Vagina (tissue), 2 donors: ENCODE measurements at regions not wholly inside any gene's neighbourhood (a gene's known extent, or its start where the extent isn't known, plus 50 kb on each side); places are given as distances from the start of the nearest gene placed in this dataset.

Experiments used
- POLR2A ChIP-seq, 2 donors: fragments of 450-650 bp; IDR thresholded peaks; one replicate each; pipeline ENCODE4 v1.6.1; 2017; ENCODE audit warnings: antibody characterized with exemption in 2 of 2, mild to moderate bottlenecking in 2 of 2, moderate library complexity in 2 of 2
- POLR2AphosphoS5 ChIP-seq, 2 donors: sonication (generic); formaldehyde crosslinking; IDR thresholded peaks; one replicate each; pipeline ENCODE4 v1.9.0; 2017; ENCODE audit warnings: antibody characterized with exemption in 2 of 2, mild to moderate bottlenecking in 2 of 2, low read depth in 1 of 2; ENCODE audit not compliant: insufficient read depth in 1 of 2
- TF ChIP-seq, protein P1 (sequence below), 3 experiments: fragments of 450-650 bp in 2 of 3; fragments of 200-600 bp in 1 of 3; sonication (generic) in 1 of 3; IDR thresholded peaks; one replicate each; pipeline ENCODE4 v1.5.1; 2017 to 2019; ENCODE audit warnings: antibody characterized with exemption in 3 of 3, mild to moderate bottlenecking in 2 of 3, moderate library complexity in 2 of 3

DNA sequence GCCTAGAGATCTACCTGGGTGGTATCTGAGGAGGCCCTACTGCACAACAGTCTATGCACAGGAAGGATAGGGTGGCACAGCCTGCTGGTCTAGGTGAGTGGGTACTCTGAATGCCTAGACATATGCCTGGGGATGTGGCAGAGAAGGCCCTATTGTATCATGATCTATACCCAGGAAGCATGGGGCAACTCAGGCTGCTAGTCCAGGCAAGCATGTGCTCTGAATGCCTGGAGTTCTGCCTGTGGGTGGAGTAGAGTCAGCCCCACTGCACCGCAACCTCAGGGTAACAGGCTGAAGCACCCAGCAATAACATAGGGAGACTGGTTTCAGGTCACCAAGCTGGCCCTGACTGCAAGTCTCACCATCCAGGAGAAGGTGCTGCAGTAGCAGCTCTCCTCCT lies 224.7 kb downstream of the MFSD1 start:
- TF ChIP-seq POLR2A (IDR thresholded peaks at IDR 0.05) (no peak), POLR2AphosphoS5 (IDR thresholded peaks at IDR 0.05; ENCODE audit: insufficient read depth in 1 of 2, low read depth in 1 of 2) (no peak)
- TF ChIP-seq, protein P1, sequence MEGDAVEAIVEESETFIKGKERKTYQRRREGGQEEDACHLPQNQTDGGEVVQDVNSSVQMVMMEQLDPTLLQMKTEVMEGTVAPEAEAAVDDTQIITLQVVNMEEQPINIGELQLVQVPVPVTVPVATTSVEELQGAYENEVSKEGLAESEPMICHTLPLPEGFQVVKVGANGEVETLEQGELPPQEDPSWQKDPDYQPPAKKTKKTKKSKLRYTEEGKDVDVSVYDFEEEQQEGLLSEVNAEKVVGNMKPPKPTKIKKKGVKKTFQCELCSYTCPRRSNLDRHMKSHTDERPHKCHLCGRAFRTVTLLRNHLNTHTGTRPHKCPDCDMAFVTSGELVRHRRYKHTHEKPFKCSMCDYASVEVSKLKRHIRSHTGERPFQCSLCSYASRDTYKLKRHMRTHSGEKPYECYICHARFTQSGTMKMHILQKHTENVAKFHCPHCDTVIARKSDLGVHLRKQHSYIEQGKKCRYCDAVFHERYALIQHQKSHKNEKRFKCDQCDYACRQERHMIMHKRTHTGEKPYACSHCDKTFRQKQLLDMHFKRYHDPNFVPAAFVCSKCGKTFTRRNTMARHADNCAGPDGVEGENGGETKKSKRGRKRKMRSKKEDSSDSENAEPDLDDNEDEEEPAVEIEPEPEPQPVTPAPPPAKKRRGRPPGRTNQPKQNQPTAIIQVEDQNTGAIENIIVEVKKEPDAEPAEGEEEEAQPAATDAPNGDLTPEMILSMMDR (IDR thresholded peaks at IDR 0.05): no peak
